Left forelimb (tissue), 1 donor: ENCODE measurements at regions not wholly inside any gene's neighbourhood (a gene's known extent, or its start where the extent isn't known, plus 50 kb on each side); places are given as distances from the start of the nearest gene placed in this dataset.

ENCODE experiments used
- DNase-seq: peaks from one replicate; pipeline ENCODE4 v3.0.0-alpha.2; 2018; ENCODE audit warnings: low spot score

DNA sequence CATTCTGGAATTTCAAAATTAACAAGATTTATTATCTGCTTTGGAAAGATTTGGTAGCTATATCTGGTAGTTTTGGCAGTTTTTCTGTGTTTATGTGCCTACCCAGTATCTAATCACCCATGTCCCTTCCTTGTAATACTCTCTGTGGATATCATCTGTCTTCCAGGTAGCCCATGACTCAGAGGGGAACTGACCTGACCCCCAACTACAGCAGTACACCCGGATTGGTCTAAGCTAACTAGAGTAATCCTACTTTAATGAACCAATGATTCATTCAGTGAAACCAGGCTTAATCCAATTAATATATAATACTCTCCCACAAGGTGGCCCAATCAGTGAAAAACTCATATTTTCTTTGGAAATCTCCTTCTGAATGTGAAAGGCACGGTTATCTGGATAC lies 295.3 kb upstream of the SULF2 start:
- DNase-seq, result no peak

DNA sequence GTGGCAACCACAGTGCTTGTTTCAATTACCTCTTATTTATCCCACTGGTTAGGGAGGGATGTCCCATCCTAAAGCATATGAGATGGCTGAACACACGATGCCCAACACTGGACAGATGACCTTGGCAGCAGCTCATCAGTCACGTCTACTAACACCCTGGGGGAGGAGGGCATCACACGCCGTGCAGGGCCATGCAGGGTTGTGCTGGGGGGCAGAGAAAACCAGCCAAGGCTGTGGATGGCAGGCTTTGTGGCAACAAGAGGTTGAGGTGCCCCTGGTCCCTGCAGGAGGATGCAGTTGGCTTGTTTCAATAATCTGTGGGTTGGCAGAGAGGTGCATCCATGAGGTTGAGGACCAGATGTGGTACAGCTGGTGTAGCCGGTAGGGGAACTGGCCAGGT lies 293.7 kb upstream of the SULF2 start:
- DNase-seq, result no peak

DNA sequence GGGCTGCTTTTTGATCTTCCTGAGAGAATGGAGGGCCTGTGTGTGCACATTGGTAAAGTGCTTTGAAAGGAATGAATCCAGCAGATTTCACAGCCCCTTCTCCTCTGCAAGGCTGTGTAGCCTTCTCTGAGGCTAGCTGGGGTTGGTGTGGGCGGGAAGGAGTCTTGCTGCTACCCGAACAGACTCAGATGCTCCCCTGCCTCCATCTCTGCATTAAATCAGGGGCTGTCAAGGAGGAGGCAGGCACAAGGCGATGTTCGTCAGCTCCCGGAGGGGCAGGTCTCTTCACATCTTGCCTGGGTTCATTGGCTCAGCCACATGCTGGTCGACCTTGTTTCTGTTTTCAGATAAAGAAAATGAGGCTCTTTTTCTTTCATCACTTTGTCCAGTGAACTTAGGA lies 291.5 kb upstream of the SULF2 start:
- DNase-seq, result no peak

- DNase-seq, result no peak
Observed at GRCh38 chr20:48076247-48076646, 291.0 kb upstream of the SULF2 start.

DNA sequence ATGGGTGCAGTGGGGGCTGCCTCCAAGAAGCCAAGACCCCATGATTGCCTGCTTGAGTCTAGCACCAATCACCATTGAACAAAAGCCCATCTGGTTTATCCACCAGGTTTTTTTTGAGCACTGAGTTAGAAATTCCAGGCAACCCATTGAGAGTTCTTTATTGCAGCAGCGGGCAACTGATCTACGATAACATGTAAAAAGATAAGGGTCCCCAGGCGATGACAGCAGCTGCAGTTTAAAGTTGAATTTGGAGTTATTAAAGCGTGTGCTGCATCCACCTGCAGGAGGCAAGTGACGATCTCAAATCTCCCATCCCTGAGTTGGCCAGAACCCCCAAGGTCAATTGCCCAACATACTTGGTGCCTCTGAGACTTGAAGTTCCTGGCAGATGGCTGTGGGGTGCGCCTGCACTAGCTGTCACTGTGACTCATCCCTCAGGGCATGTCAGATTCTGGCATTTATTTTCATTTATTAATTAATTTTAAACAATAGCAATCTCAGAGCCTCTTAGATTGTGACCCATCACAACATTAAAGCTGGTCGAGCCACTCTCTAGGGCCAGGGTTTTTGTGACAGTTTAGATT lies 290.4 kb upstream of the SULF2 start:
- DNase-seq, result no peak

DNA sequence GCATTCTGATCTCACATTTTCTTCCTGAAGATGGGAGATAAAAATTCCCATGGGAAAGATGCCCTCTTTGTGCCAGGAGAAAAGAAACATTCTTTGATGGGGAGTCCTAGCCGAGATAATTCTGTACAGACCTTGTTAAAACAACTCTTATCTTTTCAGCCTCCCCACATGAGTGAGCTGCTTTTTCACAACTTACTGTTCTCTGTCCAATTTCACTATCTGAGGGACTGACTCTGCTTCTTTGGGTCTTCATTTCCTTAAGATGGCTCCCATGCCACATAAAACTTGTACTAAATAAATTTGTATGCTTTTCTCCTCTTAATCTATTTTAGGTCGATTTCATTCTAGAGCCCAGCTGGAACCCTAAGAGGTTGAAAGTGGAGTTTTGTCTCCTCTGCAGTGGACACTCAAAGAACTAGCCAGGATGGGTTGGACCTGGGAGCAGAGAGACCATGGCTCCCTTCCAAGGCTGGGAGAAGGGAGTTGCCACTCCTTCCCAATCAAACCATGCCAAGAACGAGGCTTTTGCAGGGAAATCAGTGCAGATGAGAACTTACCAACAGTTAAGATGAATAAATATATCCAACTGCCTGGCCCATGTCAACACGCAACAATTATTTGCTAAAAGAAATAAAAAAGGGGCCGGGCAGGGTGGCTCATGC lies 285.8 kb upstream of the SULF2 start:
- no peak for DNase-seq

DNA sequence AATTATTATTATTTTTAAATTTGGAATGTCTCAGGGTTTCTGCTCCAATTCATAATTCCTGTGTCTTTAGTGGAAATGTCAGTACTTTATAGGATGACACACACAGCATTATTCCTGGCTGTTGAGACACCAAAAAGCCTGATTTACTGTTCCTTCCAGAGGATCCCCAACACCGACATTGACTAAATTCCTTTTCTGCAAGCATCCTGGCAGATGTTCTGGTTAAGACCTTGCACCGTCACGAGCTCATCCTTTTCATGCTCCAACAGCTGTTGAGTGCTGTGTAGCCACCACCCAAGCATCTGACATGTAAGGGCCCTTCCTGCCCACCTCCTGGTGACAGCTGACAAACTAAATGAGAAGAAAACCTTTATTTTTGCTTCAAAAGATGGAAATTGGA lies 284.3 kb upstream of the SULF2 start:
- no peak for DNase-seq

DNA sequence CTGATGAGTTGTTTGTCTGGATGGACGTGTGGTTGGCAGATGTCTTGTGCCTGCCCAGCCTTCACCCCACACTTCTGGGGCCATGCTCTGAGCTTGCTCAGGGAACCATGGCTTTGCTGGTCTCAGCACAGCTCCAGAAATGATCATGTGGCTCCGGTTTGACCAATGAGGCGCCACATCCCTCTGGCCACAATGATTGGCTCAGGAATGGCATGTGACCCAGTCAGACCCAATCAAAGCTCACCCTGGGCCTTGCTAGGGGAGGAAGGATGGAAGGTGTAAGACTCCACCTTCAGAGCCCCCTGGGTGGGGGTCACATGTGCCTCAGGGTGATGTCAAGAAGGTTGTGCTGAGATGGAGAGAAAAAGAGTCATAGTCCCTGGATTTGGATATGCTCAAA lies 281.6 kb upstream of the SULF2 start:
- no peak for DNase-seq

DNA sequence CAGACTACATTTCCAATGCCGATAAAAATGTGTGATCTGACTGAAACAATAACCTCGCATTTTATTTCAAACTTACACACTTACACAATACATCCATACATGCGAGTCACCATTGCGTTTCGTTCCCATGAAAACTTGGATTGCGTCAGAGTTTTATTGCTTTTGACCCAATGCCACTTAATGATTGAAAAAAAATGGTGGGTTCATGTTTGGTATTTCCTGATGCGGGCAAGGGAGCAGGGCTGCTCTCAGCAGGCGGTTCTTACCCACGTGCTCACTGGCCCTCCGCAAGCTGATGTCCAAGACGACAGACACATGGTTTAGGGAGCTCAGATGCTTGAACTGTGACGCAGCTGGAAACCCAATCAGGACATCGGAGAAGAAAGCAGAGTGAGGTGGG lies 281.0 kb upstream of the SULF2 start:
- no peak for DNase-seq

DNA sequence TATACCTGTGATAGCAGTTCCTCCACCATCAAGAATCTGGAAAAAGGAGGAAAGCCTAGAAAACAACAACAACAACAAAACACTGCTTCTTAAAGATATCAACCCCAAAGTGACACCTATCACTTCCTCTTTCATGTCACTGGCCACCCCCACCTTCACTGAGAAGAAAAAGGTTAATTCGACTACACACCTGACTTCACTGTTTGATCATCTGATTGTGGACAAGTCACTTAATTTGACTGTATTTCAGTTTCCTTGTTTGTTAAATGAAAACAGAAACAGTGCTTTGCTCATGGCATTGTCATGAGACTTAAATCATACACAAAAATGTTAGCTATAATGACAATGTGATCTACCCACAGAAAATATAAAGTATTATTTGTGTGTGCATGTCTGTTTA lies 280.6 kb upstream of the SULF2 start:
- no peak for DNase-seq

DNA sequence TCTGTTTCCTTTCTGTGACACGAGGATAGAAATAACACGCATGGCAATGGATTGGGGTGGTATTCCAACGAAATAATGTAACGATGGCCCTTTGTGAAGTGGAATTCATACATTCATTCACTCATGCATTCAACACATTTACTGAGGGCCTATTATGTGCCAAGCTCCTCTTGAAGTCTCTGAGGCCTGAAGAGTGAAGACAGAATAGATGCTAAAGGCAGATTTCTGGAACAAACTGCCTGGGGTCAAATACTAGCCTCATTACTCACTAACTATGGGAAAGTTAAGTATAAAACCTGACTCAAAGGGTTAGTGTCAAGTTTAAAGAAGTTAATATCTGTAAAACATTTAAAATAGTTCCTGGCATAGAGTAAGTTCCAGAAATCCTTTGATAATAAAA lies 279.6 kb upstream of the SULF2 start:
- no peak for DNase-seq

GRCh38 chr20:48060841-48061720 lies 275.8 kb upstream of the SULF2 start:
- DNase-seq, result no peak

DNA sequence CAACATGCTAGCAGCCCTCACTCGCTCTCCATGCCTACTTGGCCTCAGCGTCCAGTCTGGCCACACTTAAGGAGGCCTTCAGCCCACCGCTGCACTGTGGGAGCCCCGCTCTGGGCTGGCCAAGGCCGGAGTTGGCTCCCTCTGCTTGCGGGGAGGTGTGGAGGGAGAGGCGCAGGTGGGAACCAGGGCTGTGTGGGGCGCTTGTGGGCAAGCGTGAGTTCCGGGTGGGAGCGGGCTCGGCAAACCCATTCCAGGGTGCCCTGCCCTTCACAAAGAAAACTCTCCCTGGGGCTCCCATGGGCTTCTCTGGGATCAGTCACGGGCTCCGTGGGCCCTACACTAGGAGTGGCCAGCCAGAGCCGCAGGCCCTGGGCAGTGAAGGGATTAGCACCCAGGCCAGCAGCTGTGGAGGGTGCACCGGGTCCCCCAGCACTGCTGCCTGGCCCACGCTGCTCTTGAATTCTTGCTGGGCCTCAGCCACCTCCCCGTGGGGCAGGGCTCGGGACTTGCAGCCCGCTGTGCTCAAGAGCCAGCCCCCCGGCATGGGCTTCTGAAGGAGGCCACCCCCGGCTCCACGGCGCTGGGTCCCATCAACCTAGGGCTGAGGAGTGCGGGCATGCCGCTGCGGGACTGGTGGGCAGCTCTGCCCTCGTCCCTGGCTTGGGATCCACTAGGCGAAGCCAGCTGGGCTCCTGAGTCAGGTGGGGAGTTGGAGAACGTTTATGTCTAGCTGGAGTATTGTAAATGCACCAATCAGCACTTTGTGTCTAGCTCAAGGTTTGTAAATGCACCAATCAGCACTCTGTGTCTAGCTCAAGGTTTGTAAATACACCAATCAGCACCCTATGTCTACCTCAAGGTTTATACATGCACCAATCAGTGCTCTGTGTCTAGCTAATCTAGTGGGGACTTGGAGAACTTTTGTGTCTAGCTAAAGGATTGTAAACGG lies 273.6 kb upstream of the SULF2 start:
- no peak for DNase-seq

DNA sequence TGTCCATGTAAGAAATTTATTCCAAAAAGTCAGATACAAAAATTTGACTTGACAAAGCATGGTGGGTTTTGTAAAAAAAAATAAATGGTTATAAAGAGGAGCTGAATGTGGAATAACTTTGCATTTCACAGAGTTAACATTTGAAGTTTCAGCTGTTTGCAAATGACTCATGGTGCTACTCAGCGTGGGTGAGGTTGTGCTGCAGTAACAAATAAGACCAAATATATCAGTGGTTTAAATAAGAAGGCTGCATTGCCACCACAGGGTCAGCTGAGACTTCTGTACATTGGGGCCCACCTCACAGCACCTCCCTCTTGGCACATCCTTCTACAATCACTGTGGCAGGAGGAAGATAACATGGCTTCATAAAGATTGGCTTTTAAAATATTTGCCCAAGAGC lies 272.5 kb upstream of the SULF2 start:
- DNase-seq, result no peak

DNA sequence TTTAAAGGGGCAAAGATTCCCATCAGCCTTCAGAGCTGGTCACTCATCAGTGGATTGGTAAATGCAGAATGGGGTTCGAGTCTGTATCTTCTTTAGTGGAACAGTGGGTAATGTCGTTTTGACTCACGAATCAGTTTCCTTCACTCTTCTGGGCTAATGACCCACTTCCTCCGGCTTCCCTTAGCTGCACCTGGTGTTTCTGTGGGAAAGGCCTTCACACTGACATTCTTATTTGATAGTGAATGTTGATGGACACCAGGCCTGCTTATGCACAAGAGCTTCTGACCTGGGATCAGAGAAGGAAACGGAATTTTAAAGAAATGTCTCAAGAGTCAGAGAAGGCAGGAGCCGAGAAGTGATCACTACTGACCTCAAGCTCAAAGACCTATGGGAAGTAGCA lies 272.0 kb upstream of the SULF2 start:
- DNase-seq, result no peak

DNA sequence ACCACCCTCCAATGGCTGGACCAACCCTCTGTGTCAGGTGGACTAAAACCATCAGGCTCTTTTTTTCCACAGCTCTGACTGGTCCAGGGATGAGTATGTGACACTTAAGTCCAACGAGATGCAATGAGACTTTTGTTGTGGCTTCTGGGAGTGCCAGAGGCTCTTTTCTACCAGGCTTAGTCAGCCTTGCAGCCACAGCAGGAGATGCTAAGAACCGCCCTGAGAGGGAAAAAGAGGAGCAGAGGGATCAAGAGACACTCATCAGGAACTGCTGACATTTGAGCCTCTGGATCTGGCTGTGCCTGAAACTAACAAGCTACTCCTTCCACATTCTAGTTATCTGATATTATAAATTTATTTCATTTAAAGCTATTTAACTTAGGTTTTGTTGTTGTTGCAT lies 270.9 kb upstream of the SULF2 start:
- DNase-seq, result no peak

DNA sequence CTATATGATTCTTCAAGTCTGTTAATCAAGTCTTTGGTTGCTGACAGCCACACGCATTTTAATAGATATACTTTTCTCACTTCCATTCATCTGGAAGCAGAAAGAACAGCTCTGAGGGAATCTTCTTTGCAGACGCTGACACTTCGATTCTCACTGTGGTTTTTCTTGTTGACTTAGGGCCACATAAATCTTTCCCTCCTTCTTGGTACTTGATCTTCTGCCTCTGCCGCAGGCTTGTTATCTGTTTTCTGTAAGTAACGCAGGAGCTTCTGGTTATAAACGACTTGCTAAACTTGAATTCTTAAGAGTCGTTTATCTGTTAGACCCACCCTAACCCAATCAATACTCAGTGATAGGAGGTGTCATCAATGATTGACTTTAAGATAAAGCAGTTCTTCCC lies 268.8 kb upstream of the SULF2 start:
- DNase-seq, result no peak

DNA sequence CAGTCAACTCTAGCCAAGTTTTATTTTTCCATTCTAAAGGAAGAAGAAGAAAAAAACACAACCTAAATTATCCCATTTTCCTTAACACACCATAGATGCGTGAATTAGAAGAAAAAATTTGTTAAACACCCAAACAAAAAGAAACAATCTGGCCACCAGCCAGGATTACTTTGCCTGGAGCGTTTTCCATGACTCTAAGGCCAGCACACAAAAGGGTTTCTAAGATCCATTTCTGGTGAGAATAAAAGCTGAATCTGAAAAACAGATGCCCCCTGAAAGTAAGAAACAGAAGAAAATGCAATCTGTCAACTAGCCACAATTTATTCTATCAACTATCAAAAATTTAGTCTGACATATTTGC lies 267.2 kb upstream of the SULF2 start:
- no peak for DNase-seq

DNA sequence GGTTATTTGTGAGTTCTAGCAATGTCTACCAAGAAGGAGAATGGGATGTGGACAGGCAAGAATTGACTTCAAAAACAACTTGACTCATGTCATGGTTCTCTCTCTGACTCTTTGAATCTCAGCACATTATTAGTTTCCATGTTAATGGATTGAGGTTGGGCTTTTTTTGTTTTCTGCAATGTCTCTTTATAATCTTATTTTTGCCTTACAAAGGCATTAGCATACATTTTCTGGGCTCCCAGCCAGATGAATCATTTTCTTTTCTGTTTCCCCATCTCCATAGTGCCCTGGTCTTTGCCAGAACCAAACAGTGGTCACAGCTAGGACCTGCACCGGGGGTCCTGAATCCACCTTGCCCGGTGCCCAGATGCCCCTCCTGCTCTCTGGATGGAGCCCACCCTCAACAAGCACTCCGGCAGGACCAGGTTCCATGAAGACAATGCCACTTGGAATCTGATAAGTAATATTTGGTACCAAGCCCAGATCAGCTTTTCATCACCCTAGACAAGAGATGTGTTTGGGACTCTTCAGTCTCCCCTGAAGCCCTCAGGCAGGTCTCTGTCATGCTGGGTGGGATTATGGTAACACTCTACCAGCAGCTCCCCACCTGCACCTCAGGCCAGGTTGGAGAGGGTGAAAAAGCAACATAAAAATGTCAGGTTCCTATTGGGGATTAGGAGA lies 266.7 kb upstream of the SULF2 start:
- DNase-seq, result no peak

GRCh38 chr20:48049641-48050040 lies 264.4 kb upstream of the SULF2 start:
- no peak for DNase-seq

DNA sequence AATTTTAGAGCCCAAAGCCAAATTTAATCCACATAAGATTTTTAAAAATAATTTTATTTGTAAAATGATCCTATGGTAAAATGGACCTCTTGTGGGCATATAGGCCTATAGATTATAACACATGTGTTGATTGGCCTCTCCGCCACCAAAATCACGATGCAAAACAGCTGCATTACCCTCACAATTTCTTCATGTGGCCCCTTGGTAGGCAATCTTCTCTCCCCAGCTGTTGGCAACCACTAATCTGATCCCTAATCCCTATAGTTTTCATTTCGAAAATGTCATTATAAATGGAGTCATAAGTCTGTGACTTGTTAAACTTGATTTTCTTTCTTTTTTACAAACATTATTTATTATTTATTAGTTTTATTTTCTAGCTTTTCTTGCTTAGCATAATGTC lies 263.9 kb upstream of the SULF2 start:
- DNase-seq, result no peak

GRCh38 chr20:48047447-48047846 lies 262.2 kb upstream of the SULF2 start:
- no peak for DNase-seq
